HG03025 (cell line): ENCODE measurements at regions not wholly inside any gene's neighbourhood (a gene's known extent, or its start where the extent isn't known, plus 50 kb on each side); places are given as distances from the start of the nearest gene placed in this dataset.
"Not testable (repeated sequence)": the region's sequence is repeated elsewhere in the genome, so short reads cannot be mapped to it uniquely, and the experiment has no call there.

ENCODE experiments used
- ATAC-seq: cut with Tn5 transposase; IDR thresholded peaks from one replicate; pipeline ENCODE4 v1.9.1; 2021; ENCODE audit warnings: mild to moderate bottlenecking, moderate library complexity; ENCODE audit not compliant: unreplicated experiment, low FRiP score

DNA sequence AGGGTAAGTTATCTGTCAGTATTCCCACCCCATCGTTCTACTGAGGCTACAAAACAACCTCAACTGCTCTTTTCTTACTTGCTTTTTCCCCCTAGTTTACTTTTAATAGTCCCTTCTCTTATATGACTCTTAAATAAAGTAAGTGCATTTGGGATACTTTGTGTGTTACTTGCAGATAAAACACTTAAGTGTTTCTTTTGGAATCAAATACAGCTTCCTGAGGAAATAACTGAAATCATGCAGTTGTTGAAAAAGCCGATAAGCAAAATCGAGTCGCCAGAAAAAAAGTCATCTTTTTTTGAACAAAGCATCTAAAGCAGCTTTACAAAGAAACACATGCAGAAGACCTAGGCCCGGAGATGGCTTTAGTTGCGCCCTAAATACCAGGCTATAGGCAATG is 53.5 kb upstream of the EPB41L4A start:
- ATAC-seq = no peak

GRCh38 chr5:112473989-112474388 is 54.9 kb upstream of the EPB41L4A start:
- no peak for ATAC-seq

- ATAC-seq = no peak
Observed at GRCh38 chr5:112475747-112476365, 56.8 kb upstream of the EPB41L4A start.

DNA sequence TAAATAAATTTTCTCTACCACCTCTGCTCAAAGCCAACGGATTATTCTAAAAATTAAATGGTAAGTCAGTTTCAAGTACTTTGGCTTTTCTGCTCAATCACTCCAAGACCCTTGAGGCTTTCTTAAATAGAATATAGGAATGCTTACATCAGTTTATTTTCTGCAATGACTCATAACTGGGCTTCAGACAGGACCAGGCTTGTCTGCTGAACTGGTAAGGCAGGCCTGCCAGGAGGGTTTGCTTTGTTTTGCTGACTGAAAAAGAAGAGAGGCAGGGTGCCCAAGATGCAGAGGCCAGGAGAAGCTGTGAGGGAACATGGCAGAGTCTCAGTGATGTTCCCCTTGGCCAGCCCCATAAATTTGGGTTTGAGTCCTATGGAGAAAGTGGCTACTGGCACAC is 60.3 kb upstream of the EPB41L4A start:
- no peak for ATAC-seq

DNA sequence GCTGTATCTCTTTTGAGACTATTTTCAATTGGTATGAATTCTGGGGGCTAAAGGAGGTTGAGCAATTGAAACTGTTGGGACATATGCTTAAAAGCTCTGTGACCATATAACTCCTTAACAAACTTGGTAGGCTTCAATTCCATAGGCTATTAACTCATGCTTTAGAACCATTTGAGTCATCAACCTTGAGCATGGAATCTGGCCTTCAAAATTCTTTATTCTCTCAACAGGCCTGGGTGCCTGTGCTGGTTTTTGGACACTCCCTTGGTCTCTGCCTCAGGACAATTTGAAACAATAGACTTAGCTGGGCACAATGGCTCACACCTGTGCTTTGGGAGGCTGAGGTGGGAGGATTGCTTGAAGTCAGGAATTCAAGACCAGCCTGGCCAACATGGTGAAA is 61.4 kb upstream of the EPB41L4A start:
- no peak for ATAC-seq

GRCh38 chr5:112483704-112484103 is 64.6 kb upstream of the EPB41L4A start:
- no peak for ATAC-seq

DNA sequence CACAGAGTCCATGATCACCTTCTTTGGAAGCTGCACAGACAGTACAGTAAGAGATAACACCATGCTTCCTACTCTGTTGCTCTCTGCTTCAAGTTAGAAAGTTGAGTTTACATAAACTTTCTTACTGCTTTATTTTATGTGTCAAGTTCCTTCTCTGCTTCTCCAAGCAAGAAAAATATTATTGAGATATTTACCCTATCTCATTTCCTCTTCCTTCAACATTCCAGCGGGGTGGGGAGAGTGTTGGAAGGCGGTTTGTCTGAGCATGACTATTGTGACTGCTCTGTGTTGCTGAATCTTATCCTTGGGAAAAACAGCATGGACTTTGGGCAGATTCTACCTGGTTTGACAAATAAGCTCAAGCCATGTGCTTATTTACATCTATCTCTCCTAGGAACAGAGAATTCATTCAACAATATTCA is 66.9 kb upstream of the EPB41L4A start:
- ATAC-seq = no peak

DNA sequence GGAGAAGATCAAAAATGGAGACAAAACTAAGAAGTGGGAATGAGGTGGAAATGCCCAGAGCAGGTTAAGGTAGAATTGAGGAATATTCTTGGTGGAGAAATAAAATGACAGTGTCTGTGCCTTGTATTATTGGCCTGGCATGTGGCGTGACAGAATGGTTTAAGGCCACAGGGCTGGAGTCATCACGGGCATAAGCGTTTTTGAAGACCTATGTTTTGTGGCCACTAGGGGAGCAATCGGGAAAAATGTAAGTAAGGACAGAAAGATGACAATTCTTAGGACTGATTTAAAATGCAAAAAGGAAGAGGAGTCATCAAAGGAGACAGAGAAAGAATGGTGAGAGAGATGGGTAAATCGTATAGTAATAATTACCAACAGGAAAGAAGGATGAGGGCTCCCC is 72.2 kb upstream of the EPB41L4A start:
- no peak for ATAC-seq

GRCh38 chr5:112492291-112492690 is 73.2 kb upstream of the EPB41L4A start:
- ATAC-seq = peak; percentile 97

- ATAC-seq = not testable (repeated sequence)
Observed at GRCh38 chr5:112503749-112504501, 84.8 kb upstream of the EPB41L4A start.

DNA sequence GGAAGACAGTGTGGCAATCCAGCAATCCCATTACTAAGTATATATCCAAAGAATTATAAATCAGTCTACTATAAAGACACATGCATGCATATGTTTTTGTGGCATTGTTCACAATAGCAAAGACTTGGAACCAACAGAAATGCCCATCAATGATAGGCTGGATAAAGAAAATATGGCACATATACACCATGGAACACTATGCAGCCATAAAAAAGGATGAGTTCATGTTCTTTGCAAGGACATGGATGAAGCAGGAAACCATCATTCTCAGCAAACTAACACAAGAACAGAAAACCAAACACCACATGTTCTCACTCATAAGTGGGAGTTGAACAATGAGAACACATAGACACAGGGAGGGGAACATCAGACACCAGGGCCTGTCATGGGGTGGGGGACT is 90.0 kb upstream of the EPB41L4A start:
- not testable (repeated sequence) for ATAC-seq

DNA sequence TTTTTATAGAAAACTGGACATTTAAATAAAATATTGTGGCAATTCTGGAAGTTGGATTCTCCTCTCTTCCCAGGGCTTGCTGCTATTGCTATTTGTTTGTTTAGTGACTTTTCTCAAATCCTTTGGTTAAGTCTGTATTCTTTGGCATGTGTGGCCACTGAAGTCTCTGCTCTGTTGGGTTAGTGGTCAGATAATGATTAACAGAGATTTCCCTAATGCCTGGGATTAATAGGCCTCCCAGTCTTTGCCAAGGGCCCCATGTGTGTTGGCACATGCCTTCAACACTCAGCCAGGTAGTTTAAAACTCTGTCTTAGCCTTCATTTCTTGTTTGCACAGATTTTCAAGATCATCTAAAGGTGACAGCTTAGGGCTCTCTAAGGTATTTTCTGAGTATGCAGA is 92.8 kb upstream of the EPB41L4A start:
- no peak for ATAC-seq

DNA sequence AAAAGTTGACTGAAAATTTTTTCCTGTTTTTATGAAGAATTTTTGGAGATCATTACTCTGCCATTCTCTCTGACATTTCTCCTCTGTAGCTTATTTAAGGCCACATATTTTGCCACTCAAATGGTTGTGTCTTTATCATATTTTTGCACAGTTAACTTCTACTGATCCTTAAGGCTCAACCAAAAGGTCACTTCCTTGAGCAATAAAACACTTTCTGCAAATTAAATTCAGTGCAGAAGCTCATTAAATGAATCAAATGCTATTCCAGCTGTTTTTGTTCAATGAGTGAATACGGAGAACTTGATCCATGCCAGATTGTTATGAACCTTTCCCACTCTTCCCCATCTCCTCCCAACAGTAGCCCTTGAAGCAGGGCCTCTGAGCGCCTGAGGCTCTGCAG is 93.8 kb upstream of the EPB41L4A start:
- ATAC-seq = no peak

DNA sequence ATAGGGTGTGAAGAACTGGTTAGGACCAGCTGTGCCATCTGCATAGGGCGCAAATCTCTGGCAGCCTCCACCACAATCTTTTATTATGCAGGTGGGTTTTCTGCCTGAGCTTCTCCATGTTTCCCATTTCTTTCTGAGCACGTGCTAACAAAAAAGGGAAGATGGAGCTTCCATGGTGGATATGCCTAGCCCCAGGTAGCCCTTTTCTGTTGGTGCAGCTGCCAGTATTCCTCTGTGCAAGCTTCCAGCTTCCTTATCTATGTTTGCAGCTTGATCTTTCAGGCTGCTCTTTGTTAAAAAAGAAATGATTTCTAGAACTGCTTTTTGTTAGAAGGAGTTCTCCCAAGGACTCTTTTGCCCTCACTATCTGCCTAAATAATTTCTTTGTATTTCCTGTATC is 95.0 kb upstream of the EPB41L4A start:
- ATAC-seq = no peak

DNA sequence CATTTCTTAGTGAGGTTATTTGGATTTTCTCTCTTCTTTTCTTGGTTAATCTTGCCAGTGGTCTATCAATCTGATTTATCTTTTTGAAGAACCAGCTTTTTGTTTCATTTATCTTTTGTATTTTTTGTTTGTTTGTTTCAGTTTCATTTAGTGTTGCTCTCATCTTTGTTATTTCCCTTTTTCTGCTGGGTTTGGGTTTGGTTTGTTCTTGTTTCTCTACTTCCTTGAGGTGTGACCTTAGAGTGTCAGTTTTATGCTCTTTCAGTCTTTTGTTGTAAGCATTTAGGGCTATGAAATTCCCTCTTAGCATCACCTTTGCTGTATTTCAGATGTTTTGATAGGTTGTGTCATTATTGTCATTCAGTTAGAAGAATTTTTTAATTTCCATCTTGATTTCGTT is 101.4 kb upstream of the EPB41L4A start:
- not testable (repeated sequence) for ATAC-seq

GRCh38 chr5:112522891-112523673 is 104.0 kb upstream of the EPB41L4A start:
- ATAC-seq = peak; percentile 61

DNA sequence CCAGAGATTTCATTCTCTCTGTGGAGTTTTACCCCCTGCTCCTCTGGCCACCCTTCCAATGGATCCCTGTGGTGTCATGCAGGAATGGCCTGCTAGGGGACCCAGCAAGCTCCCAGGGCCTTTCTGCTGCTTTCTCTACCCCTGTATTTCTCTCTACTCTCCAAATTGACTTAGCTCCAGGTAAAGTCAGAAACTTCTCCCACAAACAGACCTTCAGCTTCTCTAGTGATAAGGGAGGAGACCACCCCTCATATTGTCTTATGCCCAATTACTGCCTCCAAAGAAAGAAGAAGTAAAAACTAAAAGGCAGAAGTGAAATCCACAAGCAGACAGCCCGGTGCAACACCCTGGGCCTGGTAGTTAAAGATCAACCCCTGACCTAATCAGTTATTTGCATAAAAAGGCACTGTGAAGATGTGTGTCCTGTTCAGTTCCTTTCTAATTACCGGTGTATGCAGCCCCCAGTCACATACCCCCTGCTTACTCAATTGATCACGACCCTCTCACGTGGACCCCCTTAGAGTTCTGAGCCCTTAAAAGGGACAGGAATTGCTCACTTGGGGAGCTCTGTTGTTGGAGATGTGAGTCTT is 104.7 kb upstream of the EPB41L4A start:
- ATAC-seq = peak; percentile 65

DNA sequence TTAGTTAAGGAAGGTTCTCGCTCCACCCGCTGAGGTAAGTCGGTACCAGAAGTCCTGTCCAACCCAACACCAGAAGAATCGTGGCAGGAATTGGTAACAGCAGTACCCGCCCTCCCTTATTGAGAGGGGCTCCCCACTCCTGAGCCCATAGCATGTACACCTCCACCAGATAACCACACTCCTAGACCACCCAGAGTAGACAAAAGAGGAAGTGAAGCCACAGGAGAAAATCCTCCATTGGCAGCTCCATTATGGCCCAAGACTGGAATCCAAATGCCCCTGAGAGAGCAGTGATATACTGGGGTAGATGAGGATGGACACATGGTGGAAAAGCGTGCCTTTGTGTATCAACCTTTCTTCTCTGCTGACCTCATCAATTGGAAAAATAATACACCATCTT is 106.1 kb upstream of the EPB41L4A start:
- no peak for ATAC-seq

GRCh38 chr5:112528928-112529327 is 109.9 kb upstream of the EPB41L4A start:
- ATAC-seq = no peak

DNA sequence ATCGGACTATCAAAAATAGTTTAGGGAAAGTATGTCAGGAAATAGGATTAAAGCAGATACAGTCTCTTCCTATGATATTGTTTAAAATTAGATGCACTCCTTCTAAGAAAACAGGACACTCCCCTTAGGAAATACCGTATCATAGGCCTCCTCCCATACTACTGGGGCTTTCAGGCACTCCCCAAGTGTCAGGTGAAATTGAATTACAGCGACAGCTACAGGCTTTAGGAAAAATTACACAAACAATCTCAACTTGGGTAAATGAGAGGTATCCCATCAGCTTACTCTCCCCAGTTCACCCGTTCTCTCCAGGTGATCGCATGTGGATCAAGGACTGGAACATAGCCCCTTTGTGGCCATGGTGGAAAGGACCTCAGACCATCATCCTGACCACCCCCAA is 110.4 kb upstream of the EPB41L4A start:
- ATAC-seq = no peak
